ENCODE measurements at regions not wholly inside any gene's neighbourhood (a gene's known extent, or its start where the extent isn't known, plus 50 kb on each side); places are given as distances from the start of the nearest gene placed in this dataset.

DNA sequence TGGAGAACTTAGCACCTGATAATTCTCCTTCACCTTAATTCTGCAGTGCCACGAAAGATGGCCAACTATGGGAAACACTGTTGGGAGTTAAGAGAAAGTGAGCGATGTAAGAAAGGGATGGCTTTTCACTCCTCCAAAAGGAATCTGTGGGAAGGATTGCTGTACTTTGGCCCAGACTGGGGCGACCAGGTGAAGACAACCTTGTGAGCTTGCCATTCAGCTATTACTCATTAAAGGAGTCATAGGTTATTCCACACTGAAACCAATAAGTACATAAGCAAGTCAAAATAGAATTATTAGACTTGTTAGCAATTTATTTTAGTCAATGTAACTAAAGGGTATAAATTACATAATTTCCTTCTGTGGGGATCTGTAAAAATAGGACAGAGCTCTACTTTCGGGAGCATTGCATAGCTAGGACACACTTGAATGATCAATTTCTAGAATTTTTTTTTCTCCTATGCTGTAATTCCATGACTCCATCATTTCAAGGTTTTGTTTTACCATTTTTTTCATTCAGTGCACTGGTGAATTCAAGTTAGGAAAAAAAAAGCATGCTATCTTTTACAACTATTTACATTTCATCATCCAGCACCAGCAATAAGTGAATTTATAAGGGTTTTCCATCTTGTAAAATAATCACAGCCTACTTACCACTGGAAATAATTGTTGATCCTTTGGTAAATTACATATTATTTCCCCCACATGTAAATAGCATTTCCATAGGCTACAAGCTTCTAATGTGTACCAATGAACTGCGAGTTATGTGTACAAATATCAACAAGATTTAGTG, 231.7 kb downstream of the SIM1 start:
- no peaks in the 10 kb centered on the region for H3K9me3 ChIP-seq (replicated peaks; ENCODE audit: control insufficient read depth, insufficient read depth, low read length)
- POLR2A ChIA-PET = interaction anchor here (0.9 to 1.4 kb wide), 2 partner anchors 14 to 113 kb away, joined by 3 read pairs; no protein-coding TSS in a partner anchor
- no peaks in the 10 kb centered on the region for H3K27me3 ChIP-seq (replicated peaks in 1 of 2; ENCODE audit: control insufficient read depth in 2 of 2, insufficient read depth in 2 of 2, low read length in 1 of 2)
- FAIRE-seq (no peak), ATAC-seq (no peak), DNase-seq (ENCODE audit: low read depth, low spot score) (no peak)
- no peak overlapping the region for H3K4me2 ChIP-seq (ENCODE audit: control insufficient read depth, insufficient read depth)
- no peak overlapping the region for H3K4me3 ChIP-seq
- no TSS peak for BruUV-seq (replicated peaks)
- intact Hi-C loops (cut with micrococcal nuclease; ENCODE audit: unreplicated experiment) = no loop called here
- no peaks in the 10 kb centered on the region for H4K20me1 ChIP-seq (ENCODE audit: control insufficient read depth, insufficient read depth)
- no peak overlapping the region for H2AFZ ChIP-seq (ENCODE audit: control insufficient read depth, low read depth, low read length)
- RAD21 ChIA-PET (ENCODE audit: unreplicated experiment) = interaction anchor here (0.6 kb wide), 1 partner anchor 106 kb away, joined by 3 read pairs; no protein-coding TSS in a partner anchor
- in situ Hi-C loops (cut with MboI) = no loop called here
- no peaks in the 10 kb centered on the region for H3K4me1 ChIP-seq (ENCODE audit: control insufficient read depth, insufficient read depth, low read length)
- CTCF ChIA-PET = interaction anchor here (1.0 to 2.0 kb wide), 2 partner anchors 30 to 39 kb away, joined by 3 to 5 read pairs; no protein-coding TSS in a partner anchor
- TF ChIP-seq CBX3 (IDR thresholded peaks at IDR 0.05; ENCODE audit: borderline replicate concordance, low read depth) (no peak), ZNF384 (IDR thresholded peaks at IDR 0.05; ENCODE audit: borderline replicate concordance, low read depth, low read length) (no peak), CREM (IDR thresholded peaks at IDR 0.05; ENCODE audit: low read depth) (no peak), TAF1 (IDR thresholded peaks at IDR 0.05; ENCODE audit: borderline replicate concordance, low read depth, low read length) (no peak), SMAD5 (IDR thresholded peaks at IDR 0.05; ENCODE audit: low read depth) (no peak), MYB (IDR thresholded peaks at IDR 0.05; ENCODE audit: borderline replicate concordance, low read depth, low read length) (no peak), CBFB (IDR thresholded peaks at IDR 0.05; ENCODE audit: low read depth) (no peak), CEBPB (IDR thresholded peaks at IDR 0.05; ENCODE audit: borderline replicate concordance in 1 of 2, low read depth in 2 of 2, low read length in 2 of 2) (no peak)
- H3K27ac ChIP-seq (ENCODE audit: control insufficient read depth, insufficient read depth) = no peak overlapping the region
- no peaks in the 10 kb centered on the region for H3K79me2 ChIP-seq (ENCODE audit: control insufficient read depth, insufficient read depth, low read length)
- no peaks in the 10 kb centered on the region for H3K36me3 ChIP-seq (ENCODE audit: control insufficient read depth in 2 of 2, insufficient read depth in 2 of 2, low read length in 1 of 2)
- 55% methylated on average over 5 of the region's 5 CpGs for WGBS (ENCODE audit: insufficient coverage, insufficient replicate concordance, low lambda C conversion rate, missing lambda C conversion rate)
- SMC1A ChIA-PET (ENCODE audit: uncharacterized antibody, unreplicated experiment) = interaction anchor here (1.6 kb wide), 1 partner anchor 57 kb away, joined by 6 read pairs; no protein-coding TSS in a partner anchor
- H3K9ac ChIP-seq (ENCODE audit: control insufficient read depth, insufficient read depth, low read length) = no peak overlapping the region

All from GM12878 (cell line).